ENCODE measurements at regions not wholly inside any gene's neighbourhood (a gene's known extent, or its start where the extent isn't known, plus 50 kb on each side); places are given as distances from the start of the nearest gene placed in this dataset.

DNA sequence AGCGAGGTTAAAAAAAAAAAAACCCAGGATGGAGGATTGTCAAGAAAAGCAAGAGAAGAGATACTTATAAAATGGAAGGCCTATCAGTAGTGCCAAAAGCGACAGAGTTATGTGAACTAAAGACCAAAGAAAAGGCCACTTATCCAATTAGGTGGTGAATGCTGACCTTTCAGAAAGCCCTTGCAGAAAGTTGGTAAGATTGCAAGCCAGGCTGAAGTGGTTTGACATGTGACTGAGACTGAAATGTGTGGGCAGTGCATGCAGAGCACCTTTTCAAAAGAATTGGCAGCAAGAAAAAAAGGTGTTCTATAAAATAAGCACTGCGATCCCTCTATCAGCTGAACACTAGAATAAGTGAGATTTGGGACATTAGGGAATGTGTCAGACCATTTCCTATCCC, 379.4 kb upstream of the FAM98A start:
- POLR2A ChIA-PET (ENCODE audit: partially characterized antibody), result no interaction called here
- intact Hi-C loops (cut with micrococcal nuclease), result no loop called here
- H3K36me3 ChIP-seq (ENCODE audit: insufficient read depth, low read length), result no peaks in the 10 kb centered on the region
- no peaks in the 10 kb centered on the region for H3K27me3 ChIP-seq (ENCODE audit: insufficient read depth, low read length)
- no peaks in the 10 kb centered on the region for H3K36me3 Mint-ChIP-seq
- no peak overlapping the region for H3K4me3 ChIP-seq (ENCODE audit: low read length in 2 of 2)
- no peak overlapping the region for H3K27ac ChIP-seq (ENCODE audit: low read depth, low read length)
- H3K9me3 Mint-ChIP-seq, result peaks cover 0 to 8% (median 5%) of the 10 kb centered on the region in 8 donors
- H3K4me1 Mint-ChIP-seq, result no peaks in the 10 kb centered on the region
- peaks cover 0 to 2% of the 10 kb centered on the region in 2 donors for H3K27me3 Mint-ChIP-seq
- no peak overlapping the region for H3K4me3 Mint-ChIP-seq
- no peaks in the 10 kb centered on the region for H3K9me3 ChIP-seq (ENCODE audit: control insufficient read depth in 1 of 2, low read length in 2 of 2)
- DNase-seq, result no peak
- no peak overlapping the region for H3K27ac Mint-ChIP-seq
- CTCF ChIA-PET (ENCODE audit: partially characterized antibody), result no interaction called here
- H3K4me1 ChIP-seq (ENCODE audit: insufficient read depth, low read length), result no peaks in the 10 kb centered on the region

DNA sequence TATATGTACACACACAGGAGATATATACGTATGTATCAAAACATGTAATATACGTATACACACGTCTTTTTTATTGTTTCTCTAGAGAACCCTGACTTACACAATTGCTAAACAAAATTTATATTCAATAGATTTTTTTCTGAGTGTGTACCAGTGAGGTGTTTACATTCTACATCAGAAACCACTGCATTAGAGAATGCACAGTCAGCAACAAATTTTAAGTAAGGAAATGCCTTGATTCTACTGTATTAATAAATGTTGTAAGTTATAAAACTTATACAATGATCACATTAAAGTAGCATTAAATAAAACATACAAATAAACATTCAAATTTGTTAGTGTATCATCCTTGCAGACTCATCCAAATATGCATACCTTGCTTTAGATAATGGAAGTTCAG, 376.4 kb upstream of the FAM98A start:
- H3K4me3 ChIP-seq (ENCODE audit: low read length in 2 of 2), result no peak overlapping the region
- H3K27ac ChIP-seq (ENCODE audit: low read depth, low read length), result no peak overlapping the region
- no peaks in the 10 kb centered on the region for H3K4me1 ChIP-seq (ENCODE audit: insufficient read depth, low read length)
- POLR2A ChIA-PET (ENCODE audit: partially characterized antibody), result no interaction called here
- intact Hi-C loops (cut with micrococcal nuclease), result no loop called here
- CTCF ChIA-PET (ENCODE audit: partially characterized antibody), result no interaction called here
- no peaks in the 10 kb centered on the region for H3K4me1 Mint-ChIP-seq
- peaks cover 0 to 8% (median 3%) of the 10 kb centered on the region in 8 donors for H3K9me3 Mint-ChIP-seq
- no peak overlapping the region for H3K4me3 Mint-ChIP-seq
- no peak for DNase-seq
- no peak overlapping the region for H3K27ac Mint-ChIP-seq
- H3K9me3 ChIP-seq (ENCODE audit: control insufficient read depth in 1 of 2, low read length in 2 of 2), result no peaks in the 10 kb centered on the region
- peaks cover 0 to 2% of the 10 kb centered on the region in 2 donors for H3K27me3 Mint-ChIP-seq
- no peaks in the 10 kb centered on the region for H3K36me3 Mint-ChIP-seq
- H3K27me3 ChIP-seq (ENCODE audit: insufficient read depth, low read length), result no peaks in the 10 kb centered on the region
- H3K36me3 ChIP-seq (ENCODE audit: insufficient read depth, low read length), result no peaks in the 10 kb centered on the region

DNA sequence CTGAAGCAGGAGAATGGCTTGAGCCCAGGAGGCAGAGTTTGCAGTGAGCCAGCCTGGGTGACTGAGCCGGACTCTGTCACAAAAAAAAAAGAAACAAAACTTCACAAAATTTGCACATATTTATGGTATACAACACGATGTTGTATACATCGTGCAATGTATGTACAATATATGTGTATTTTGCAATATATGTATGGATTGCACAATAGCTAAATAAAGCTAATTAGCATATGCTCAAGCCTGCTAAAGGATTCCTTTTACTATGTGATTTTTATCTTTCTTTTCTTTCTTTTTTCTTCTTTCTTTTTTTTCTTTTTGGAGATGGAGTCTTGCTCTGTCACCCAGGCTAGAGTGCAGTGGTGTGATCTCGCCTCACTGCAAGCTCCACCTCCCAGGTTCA, 368.0 kb upstream of the FAM98A start:
- intact Hi-C loops (cut with micrococcal nuclease), result no loop called here
- H3K9me3 ChIP-seq (ENCODE audit: control insufficient read depth in 1 of 2, low read length in 2 of 2), result no peaks in the 10 kb centered on the region
- no peak overlapping the region for H3K27ac ChIP-seq (ENCODE audit: low read depth, low read length)
- ChIA-PET CTCF (ENCODE audit: partially characterized antibody) (no interaction called here), POLR2A (ENCODE audit: partially characterized antibody) (no interaction called here)
- Mint-ChIP-seq H3K36me3 (no peaks in the 10 kb centered on the region), H3K9me3 (peaks cover 0 to 4% (median 0%) of the 10 kb centered on the region in 8 donors), H3K27ac (no peak overlapping the region), H3K4me3 (no peak overlapping the region), H3K27me3 (no peaks in the 10 kb centered on the region), H3K4me1 (no peaks in the 10 kb centered on the region)
- H3K4me1 ChIP-seq (ENCODE audit: insufficient read depth, low read length), result no peaks in the 10 kb centered on the region
- H3K27me3 ChIP-seq (ENCODE audit: insufficient read depth, low read length), result no peaks in the 10 kb centered on the region
- no peaks in the 10 kb centered on the region for H3K36me3 ChIP-seq (ENCODE audit: insufficient read depth, low read length)
- H3K4me3 ChIP-seq (ENCODE audit: low read length in 2 of 2), result no peak overlapping the region
- no peak for DNase-seq

DNA sequence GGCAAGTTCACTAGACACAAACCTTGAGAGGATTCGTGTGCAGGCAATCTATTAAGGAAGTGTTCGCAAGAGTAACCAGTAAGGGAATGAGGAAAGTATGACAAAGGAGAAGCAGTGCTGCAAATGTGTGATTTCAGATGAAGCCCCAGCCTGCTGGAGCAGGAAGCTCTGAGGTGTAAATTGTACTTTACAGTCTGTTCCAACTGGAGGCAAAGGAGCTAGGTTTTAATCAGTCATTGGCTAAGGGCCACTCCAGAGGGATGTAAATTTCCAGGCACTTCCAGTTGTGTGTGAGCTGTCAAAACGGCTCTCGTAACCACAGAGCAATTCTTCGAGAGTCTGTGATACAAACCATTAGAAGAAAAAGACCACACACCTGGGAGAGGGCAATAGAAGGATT, 359.5 kb upstream of the FAM98A start:
- ChIA-PET CTCF (ENCODE audit: partially characterized antibody) (no interaction called here), POLR2A (ENCODE audit: partially characterized antibody) (no interaction called here)
- H3K27me3 Mint-ChIP-seq, result peaks cover 0 to 2% of the 10 kb centered on the region in 2 donors
- no peak overlapping the region for H3K4me3 ChIP-seq (ENCODE audit: low read length in 2 of 2)
- no peak overlapping the region for H3K27ac ChIP-seq (ENCODE audit: low read depth, low read length)
- intact Hi-C loops (cut with micrococcal nuclease), result no loop called here
- H3K27me3 ChIP-seq (ENCODE audit: insufficient read depth, low read length), result no peaks in the 10 kb centered on the region
- no peak overlapping the region for H3K27ac Mint-ChIP-seq
- H3K36me3 Mint-ChIP-seq, result no peaks in the 10 kb centered on the region
- no peaks in the 10 kb centered on the region for H3K36me3 ChIP-seq (ENCODE audit: insufficient read depth, low read length)
- H3K4me1 Mint-ChIP-seq, result no peaks in the 10 kb centered on the region
- H3K4me3 Mint-ChIP-seq, result no peak overlapping the region
- H3K9me3 Mint-ChIP-seq, result no peaks in the 10 kb centered on the region
- DNase-seq, result no peak
- no peaks in the 10 kb centered on the region for H3K4me1 ChIP-seq (ENCODE audit: insufficient read depth, low read length)
- no peaks in the 10 kb centered on the region for H3K9me3 ChIP-seq (ENCODE audit: control insufficient read depth in 1 of 2, low read length in 2 of 2)

DNA sequence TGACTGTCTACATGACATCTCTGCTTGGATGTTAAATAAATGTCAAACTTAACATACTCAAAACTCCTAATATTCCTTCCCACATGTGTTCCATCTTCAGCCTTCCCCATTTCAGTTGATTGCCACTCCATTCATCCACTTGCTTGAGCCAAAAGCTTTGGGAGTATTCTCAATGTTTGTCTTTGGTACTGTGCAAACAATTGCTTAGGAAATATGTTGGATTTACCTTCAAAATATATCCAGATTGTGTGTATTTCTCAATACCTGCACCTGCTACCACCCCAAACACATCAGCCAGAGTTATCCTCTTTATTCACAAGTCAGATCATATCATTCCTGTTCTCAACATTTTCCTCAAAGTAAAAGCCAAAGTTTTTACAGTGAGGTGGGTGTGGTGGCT, 350.3 kb upstream of the FAM98A start:
- intact Hi-C loops (cut with micrococcal nuclease), result no loop called here
- Mint-ChIP-seq H3K27me3 (no peaks in the 10 kb centered on the region), H3K4me1 (no peaks in the 10 kb centered on the region), H3K9me3 (peaks cover 0 to 6% (median 2%) of the 10 kb centered on the region in 8 donors), H3K27ac (no peak overlapping the region), H3K36me3 (no peaks in the 10 kb centered on the region), H3K4me3 (no peak overlapping the region)
- DNase-seq, result no peak
- H3K4me1 ChIP-seq (ENCODE audit: insufficient read depth, low read length), result no peaks in the 10 kb centered on the region
- no peaks in the 10 kb centered on the region for H3K36me3 ChIP-seq (ENCODE audit: insufficient read depth, low read length)
- ChIA-PET POLR2A (ENCODE audit: partially characterized antibody) (no interaction called here), CTCF (ENCODE audit: partially characterized antibody) (no interaction called here)
- H3K27me3 ChIP-seq (ENCODE audit: insufficient read depth, low read length), result no peaks in the 10 kb centered on the region
- no peak overlapping the region for H3K27ac ChIP-seq (ENCODE audit: low read depth, low read length)
- H3K4me3 ChIP-seq (ENCODE audit: low read length in 2 of 2), result no peak overlapping the region
- H3K9me3 ChIP-seq (ENCODE audit: control insufficient read depth in 1 of 2, low read length in 2 of 2), result no peaks in the 10 kb centered on the region

- no peak overlapping the region for H3K4me3 ChIP-seq (ENCODE audit: low read length in 2 of 2)
- H3K4me1 ChIP-seq (ENCODE audit: insufficient read depth, low read length), result no peaks in the 10 kb centered on the region
- Mint-ChIP-seq H3K9me3 (peaks cover 0 to 9% (median 1%) of the 10 kb centered on the region in 8 donors), H3K36me3 (no peaks in the 10 kb centered on the region), H3K4me1 (no peaks in the 10 kb centered on the region), H3K4me3 (no peak overlapping the region), H3K27me3 (no peaks in the 10 kb centered on the region), H3K27ac (no peak overlapping the region)
- no peaks in the 10 kb centered on the region for H3K27me3 ChIP-seq (ENCODE audit: insufficient read depth, low read length)
- H3K36me3 ChIP-seq (ENCODE audit: insufficient read depth, low read length), result no peaks in the 10 kb centered on the region
- POLR2A ChIA-PET (ENCODE audit: partially characterized antibody), result no interaction called here
- intact Hi-C loops (cut with micrococcal nuclease), result no loop called here
- CTCF ChIA-PET (ENCODE audit: partially characterized antibody), result no interaction called here
- no peak for DNase-seq
- no peak overlapping the region for H3K27ac ChIP-seq (ENCODE audit: low read depth, low read length)
- no peaks in the 10 kb centered on the region for H3K9me3 ChIP-seq (ENCODE audit: control insufficient read depth in 1 of 2, low read length in 2 of 2)
Measured at GRCh38 chr2:33946193-33946592, 347.1 kb upstream of the FAM98A start.

GRCh38 chr2:33933203-33933602, 334.1 kb upstream of the FAM98A start:
- Histone ChIP-seq H3K4me1 (ENCODE audit: insufficient read depth, low read length) (no peaks in the 10 kb centered on the region), H3K27ac (ENCODE audit: low read depth, low read length) (no peak overlapping the region), H3K9me3 (ENCODE audit: control insufficient read depth in 1 of 2, low read length in 2 of 2) (no peaks in the 10 kb centered on the region), H3K27me3 (ENCODE audit: insufficient read depth, low read length) (no peaks in the 10 kb centered on the region), H3K36me3 (ENCODE audit: insufficient read depth, low read length) (no peaks in the 10 kb centered on the region), H3K4me3 (ENCODE audit: low read length in 2 of 2) (no peak overlapping the region)
- Mint-ChIP-seq H3K27me3 (no peaks in the 10 kb centered on the region), H3K4me1 (no peaks in the 10 kb centered on the region), H3K9me3 (peaks cover 0 to 2% (median 0%) of the 10 kb centered on the region in 8 donors), H3K4me3 (no peak overlapping the region), H3K36me3 (no peaks in the 10 kb centered on the region), H3K27ac (no peak overlapping the region)
- intact Hi-C loops (cut with micrococcal nuclease), result no loop called here
- no peak for DNase-seq
- ChIA-PET POLR2A (ENCODE audit: partially characterized antibody) (no interaction called here), CTCF (ENCODE audit: partially characterized antibody) (no interaction called here)

DNA sequence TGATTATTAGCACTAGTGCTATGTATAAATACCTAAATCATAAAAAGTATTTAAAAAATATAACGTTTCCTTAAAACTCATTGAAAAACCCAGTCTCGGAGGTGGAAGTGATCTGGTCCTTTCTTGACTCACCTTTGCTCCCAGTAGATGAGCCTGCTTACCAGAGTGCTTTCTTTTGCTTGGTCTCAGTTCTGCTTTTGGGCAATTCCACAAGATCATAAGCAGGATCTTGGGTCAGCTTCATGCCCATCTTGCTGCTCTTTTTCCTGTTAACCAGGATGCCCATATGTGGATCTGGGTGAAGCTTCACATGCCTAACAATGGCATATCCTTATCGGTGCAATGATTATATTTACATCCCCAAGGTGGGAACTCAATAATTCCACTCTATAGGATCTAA, 332.1 kb upstream of the FAM98A start:
- intact Hi-C loops (cut with micrococcal nuclease), result no loop called here
- Mint-ChIP-seq H3K27ac (no peak overlapping the region), H3K4me3 (no peak overlapping the region), H3K27me3 (peaks cover 2% of the 10 kb centered on the region in 2 donors), H3K4me1 (no peaks in the 10 kb centered on the region), H3K36me3 (no peaks in the 10 kb centered on the region), H3K9me3 (peaks cover 0 to 4% (median 2%) of the 10 kb centered on the region in 8 donors)
- Histone ChIP-seq H3K9me3 (ENCODE audit: control insufficient read depth in 1 of 2, low read length in 2 of 2) (no peaks in the 10 kb centered on the region), H3K27ac (ENCODE audit: low read depth, low read length) (no peak overlapping the region), H3K27me3 (ENCODE audit: insufficient read depth, low read length) (no peaks in the 10 kb centered on the region), H3K4me1 (ENCODE audit: insufficient read depth, low read length) (no peaks in the 10 kb centered on the region), H3K4me3 (ENCODE audit: low read length in 2 of 2) (no peak overlapping the region), H3K36me3 (ENCODE audit: insufficient read depth, low read length) (no peaks in the 10 kb centered on the region)
- DNase-seq, result no peak
- ChIA-PET CTCF (ENCODE audit: partially characterized antibody) (no interaction called here), POLR2A (ENCODE audit: partially characterized antibody) (no interaction called here)

All from CD4-positive, alpha-beta memory T cell (primary cell).